Hepatocyte (in vitro differentiated cells): ENCODE measurements at regions not wholly inside any gene's neighbourhood (a gene's known extent, or its start where the extent isn't known, plus 50 kb on each side); places are given as distances from the start of the nearest gene placed in this dataset.

Experiments
- DNase-seq: peaks from one replicate; pipeline ENCODE4 v3.0.0-alpha.2; 2016; ENCODE audit warnings: low spot score
- H2AFZ ChIP-seq: fragments of 200-600 bp; sonication (generic); 2 replicates; pipeline ENCODE4 v1.6.0; 2016; ENCODE audit warnings: antibody characterized with exemption, mild to moderate bottlenecking
- H3K27ac ChIP-seq: fragments of 200-600 bp; sonication (generic); 2 replicates; pipeline ENCODE4 v1.5.1; 2016; ENCODE audit warnings: mild to moderate bottlenecking
- H3K27me3 ChIP-seq: fragments of 200-600 bp; sonication (generic); 2 replicates; pipeline ENCODE4 v1.6.1; 2016
- H3K36me3 ChIP-seq: fragments of 200-600 bp; sonication (generic); replicated peaks from 2 replicates; pipeline ENCODE4 v1.5.1; 2016; ENCODE audit warnings: low read depth; ENCODE audit not compliant: insufficient read depth
- H3K4me1 ChIP-seq: fragments of 200-600 bp; sonication (generic); 2 replicates; pipeline ENCODE4 v1.5.1; 2016; ENCODE audit warnings: mild to moderate bottlenecking, moderate library complexity; ENCODE audit not compliant: insufficient read depth
- H3K4me2 ChIP-seq: fragments of 200-600 bp; sonication (generic); 2 replicates; pipeline ENCODE4 v1.6.0; 2016
- H3K4me3 ChIP-seq: fragments of 200-600 bp; sonication (generic); 2 replicates; pipeline ENCODE4 v1.5.1; 2016; ENCODE audit warnings: mild to moderate bottlenecking
- H3K79me2 ChIP-seq: fragments of 200-600 bp; sonication (generic); 2 replicates; pipeline ENCODE4 v1.6.0; 2017; ENCODE audit warnings: mild to moderate bottlenecking
- H3K9me2 ChIP-seq: fragments of 200-600 bp; sonication (generic); replicated peaks from 2 replicates; pipeline ENCODE4 v1.6.0; 2017; ENCODE audit warnings: mild to moderate bottlenecking; ENCODE audit not compliant: insufficient read depth
- H3K9me3 ChIP-seq: fragments of 200-600 bp; sonication (generic); 2 replicates; pipeline ENCODE4 v1.5.1; 2016; ENCODE audit warnings: low read depth, mild to moderate bottlenecking
- H4K20me1 ChIP-seq: fragments of 200-600 bp; sonication (generic); 2 replicates; pipeline ENCODE4 v1.6.0; 2016; ENCODE audit warnings: mild to moderate bottlenecking; ENCODE audit not compliant: insufficient read depth, poor library complexity, severe bottlenecking
- EZH2 ChIP-seq: fragments of 200-600 bp; sonication (generic); IDR thresholded peaks from 2 replicates; pipeline ENCODE4 v1.6.1; 2016; ENCODE audit warnings: antibody characterized with exemption, mild to moderate bottlenecking, borderline replicate concordance
- EZH2phosphoT487 ChIP-seq: fragments of 200-600 bp; sonication (generic); IDR thresholded peaks from one replicate; pipeline ENCODE4 v1.6.1; 2018; ENCODE audit warnings: antibody characterized with exemption, mild to moderate bottlenecking, low read depth, moderate library complexity; ENCODE audit not compliant: unreplicated experiment, severe bottlenecking
- WGBS: methylation state at CpG from one replicate; pipeline ENCODE4 v1.1.6; 2016; ENCODE audit warnings: low lambda C conversion rate; ENCODE audit errors: missing lambda C conversion rate; 5-methylcytosine and 5-hydroxymethylcytosine counted together
- TF ChIP-seq, protein P1 (sequence below): fragments of 200-600 bp; sonication (generic); IDR thresholded peaks from 2 replicates; pipeline ENCODE4 v1.5.1; 2016; ENCODE audit warnings: antibody characterized with exemption, mild to moderate bottlenecking; ENCODE audit not compliant: poor library complexity

DNA sequence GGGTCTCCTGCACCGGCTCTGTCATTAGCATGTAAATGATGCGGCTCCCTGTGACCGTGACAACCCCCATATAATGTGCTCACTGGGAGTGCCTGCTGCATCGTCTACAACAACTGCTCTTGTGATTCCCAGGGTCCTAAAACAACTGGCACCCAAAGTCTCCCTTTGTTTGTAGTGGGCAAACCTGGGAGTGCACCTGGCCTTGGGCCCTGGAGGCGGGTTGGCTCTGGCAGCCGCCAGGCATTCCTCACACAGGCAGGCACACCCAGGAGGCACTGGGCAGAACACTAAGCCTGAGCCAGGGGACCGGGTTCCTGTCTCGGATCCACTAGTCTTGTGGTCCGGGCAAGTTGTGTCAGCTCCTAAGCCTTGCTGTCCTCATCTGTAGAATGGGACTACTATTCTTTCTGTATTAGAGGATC, 115.5 kb upstream of the GPR26 start:
- H3K27me3 ChIP-seq, result peaks cover 15% of the 10 kb centered on the region
- 73% methylated on average over 9 of the region's 9 CpGs for WGBS
- H3K79me2 ChIP-seq, result no peaks in the 10 kb centered on the region
- H3K36me3 ChIP-seq, result no peaks in the 10 kb centered on the region
- no peak overlapping the region for H3K27ac ChIP-seq
- no peaks in the 10 kb centered on the region for H4K20me1 ChIP-seq
- no peaks in the 10 kb centered on the region for H3K9me2 ChIP-seq
- no peak overlapping the region for H3K4me2 ChIP-seq
- no peak overlapping the region for H3K4me3 ChIP-seq
- no peaks in the 10 kb centered on the region for H3K4me1 ChIP-seq
- no peaks in the 10 kb centered on the region for H3K9me3 ChIP-seq
- H2AFZ ChIP-seq, result no peak overlapping the region
- TF ChIP-seq, protein P1, sequence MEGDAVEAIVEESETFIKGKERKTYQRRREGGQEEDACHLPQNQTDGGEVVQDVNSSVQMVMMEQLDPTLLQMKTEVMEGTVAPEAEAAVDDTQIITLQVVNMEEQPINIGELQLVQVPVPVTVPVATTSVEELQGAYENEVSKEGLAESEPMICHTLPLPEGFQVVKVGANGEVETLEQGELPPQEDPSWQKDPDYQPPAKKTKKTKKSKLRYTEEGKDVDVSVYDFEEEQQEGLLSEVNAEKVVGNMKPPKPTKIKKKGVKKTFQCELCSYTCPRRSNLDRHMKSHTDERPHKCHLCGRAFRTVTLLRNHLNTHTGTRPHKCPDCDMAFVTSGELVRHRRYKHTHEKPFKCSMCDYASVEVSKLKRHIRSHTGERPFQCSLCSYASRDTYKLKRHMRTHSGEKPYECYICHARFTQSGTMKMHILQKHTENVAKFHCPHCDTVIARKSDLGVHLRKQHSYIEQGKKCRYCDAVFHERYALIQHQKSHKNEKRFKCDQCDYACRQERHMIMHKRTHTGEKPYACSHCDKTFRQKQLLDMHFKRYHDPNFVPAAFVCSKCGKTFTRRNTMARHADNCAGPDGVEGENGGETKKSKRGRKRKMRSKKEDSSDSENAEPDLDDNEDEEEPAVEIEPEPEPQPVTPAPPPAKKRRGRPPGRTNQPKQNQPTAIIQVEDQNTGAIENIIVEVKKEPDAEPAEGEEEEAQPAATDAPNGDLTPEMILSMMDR, result no peak
- TF ChIP-seq EZH2 (no peak), EZH2phosphoT487 (no peak)
- DNase-seq, result no peak

DNA sequence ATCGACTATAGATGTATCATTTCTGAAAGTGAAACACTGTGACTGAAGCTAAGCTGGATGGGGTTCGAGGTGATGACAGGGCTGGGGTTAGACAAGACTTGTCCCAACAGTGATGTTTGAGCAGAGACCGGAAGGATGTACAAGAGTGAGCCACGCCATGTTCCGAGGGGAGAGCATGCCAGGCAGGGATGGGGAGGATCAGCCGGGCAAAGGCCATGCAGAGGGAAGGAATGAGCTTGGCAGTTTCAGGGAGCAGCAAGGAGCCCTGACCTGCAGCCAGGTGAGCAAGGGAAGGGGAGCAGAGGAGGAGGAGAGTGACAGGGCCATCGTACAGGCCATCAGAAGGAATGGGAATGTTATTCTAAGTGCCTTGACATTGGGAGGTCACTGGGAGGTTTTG, 114.9 kb upstream of the GPR26 start:
- Histone ChIP-seq H4K20me1 (no peaks in the 10 kb centered on the region), H3K4me3 (no peak overlapping the region), H3K79me2 (no peaks in the 10 kb centered on the region), H2AFZ (no peak overlapping the region), H3K9me3 (no peaks in the 10 kb centered on the region), H3K4me1 (no peaks in the 10 kb centered on the region), H3K9me2 (no peaks in the 10 kb centered on the region), H3K27ac (no peak overlapping the region), H3K27me3 (peaks cover 15% of the 10 kb centered on the region), H3K4me2 (no peak overlapping the region), H3K36me3 (no peaks in the 10 kb centered on the region)
- 91% methylated on average over 7 of the region's 7 CpGs for WGBS
- DNase-seq, result no peak
- TF ChIP-seq EZH2phosphoT487, result no peak
- TF ChIP-seq, protein P1, result no peak
- no peak for TF ChIP-seq EZH2

DNA sequence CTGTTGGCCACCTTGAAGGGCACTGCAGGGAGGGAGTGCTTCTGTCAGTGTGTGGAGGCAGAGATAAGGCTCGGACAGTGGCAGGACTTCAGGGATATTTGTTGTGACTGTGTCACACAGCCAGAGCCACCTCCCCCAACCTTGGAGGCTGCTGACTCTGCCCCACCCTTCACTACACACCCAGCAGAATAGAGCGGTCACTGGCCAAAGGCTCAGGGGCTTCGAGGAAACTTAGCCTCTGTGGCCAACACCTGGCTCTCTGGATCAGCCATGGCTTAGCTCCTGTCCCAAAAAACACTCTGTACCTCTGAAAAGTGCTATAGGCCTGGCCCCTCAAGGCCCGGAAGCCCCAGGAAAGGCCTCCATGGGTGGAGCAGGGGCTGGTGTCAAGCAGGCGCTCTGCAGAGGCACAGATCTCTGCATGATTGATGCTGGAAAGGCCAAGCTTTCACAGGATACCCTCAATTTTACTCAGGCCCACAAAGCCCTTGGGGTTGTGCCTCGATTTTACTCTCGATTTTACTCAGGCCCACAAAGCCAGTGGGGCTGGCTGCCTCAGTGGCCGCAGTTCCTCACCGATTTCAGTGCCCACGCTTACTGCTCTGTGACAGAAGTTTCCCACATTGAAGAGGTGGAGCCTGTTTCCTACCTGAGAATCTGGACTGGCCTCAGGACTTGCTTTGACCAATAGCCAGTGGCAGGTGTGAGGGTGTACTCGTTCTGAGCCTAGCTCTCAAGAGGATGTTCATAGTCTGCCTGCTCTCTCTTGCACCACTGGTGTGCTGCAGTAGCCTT, 113.2 kb upstream of the GPR26 start:
- no peaks in the 10 kb centered on the region for H4K20me1 ChIP-seq
- H3K4me1 ChIP-seq, result no peaks in the 10 kb centered on the region
- WGBS, result 82% methylated on average over 11 of the region's 11 CpGs
- peaks cover 15% of the 10 kb centered on the region for H3K27me3 ChIP-seq
- DNase-seq, result no peak
- H3K9me2 ChIP-seq, result no peaks in the 10 kb centered on the region
- no peak for TF ChIP-seq EZH2
- no peak overlapping the region for H3K4me3 ChIP-seq
- H3K79me2 ChIP-seq, result no peaks in the 10 kb centered on the region
- no peak overlapping the region for H3K4me2 ChIP-seq
- no peak overlapping the region for H3K27ac ChIP-seq
- no peaks in the 10 kb centered on the region for H3K9me3 ChIP-seq
- no peaks in the 10 kb centered on the region for H3K36me3 ChIP-seq
- no peak overlapping the region for H2AFZ ChIP-seq

DNA sequence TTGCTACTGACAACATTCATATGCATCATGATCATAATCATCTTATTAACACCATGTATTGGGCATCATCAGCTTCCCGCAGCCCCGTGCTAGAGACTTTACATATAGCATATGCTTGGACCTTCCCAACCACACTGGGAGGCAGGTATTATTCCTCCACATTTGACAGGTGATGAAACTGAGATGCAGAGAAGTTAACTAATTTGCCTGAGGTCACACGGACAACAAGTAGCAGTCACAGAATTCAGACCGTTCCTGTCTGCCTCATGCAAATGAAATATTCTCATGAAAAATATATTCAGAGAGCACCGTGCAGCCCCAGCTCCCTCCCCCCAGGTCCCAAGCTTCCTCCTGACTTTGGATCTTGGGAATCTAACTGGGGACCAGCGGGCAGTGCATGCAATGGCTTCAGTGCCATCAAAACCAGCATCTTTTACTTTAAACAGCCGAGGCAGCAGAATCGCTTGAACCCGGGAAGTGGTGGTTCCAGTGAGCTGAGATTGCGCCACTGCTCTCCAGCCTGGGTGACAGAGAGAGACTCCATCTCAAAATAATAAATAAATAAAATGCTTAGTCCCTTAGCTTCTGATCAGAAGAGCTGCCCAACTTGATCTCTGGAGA, 112.2 kb upstream of the GPR26 start:
- H2AFZ ChIP-seq, result no peak overlapping the region
- H3K4me3 ChIP-seq, result no peak overlapping the region
- no peak for DNase-seq
- no peaks in the 10 kb centered on the region for H4K20me1 ChIP-seq
- no peaks in the 10 kb centered on the region for H3K36me3 ChIP-seq
- no peak overlapping the region for H3K27ac ChIP-seq
- no peak for TF ChIP-seq EZH2
- no peak for TF ChIP-seq EZH2phosphoT487
- TF ChIP-seq, protein P1, result no peak
- no peaks in the 10 kb centered on the region for H3K4me1 ChIP-seq
- H3K9me3 ChIP-seq, result no peaks in the 10 kb centered on the region
- 93% methylated on average over 10 of the region's 10 CpGs for WGBS
- no peaks in the 10 kb centered on the region for H3K79me2 ChIP-seq
- no peak overlapping the region for H3K4me2 ChIP-seq
- H3K9me2 ChIP-seq, result no peaks in the 10 kb centered on the region
- peaks cover 15% of the 10 kb centered on the region for H3K27me3 ChIP-seq
